ENCODE measurements at regions not wholly inside any gene's neighbourhood (a gene's known extent, or its start where the extent isn't known, plus 50 kb on each side); places are given as distances from the start of the nearest gene placed in this dataset.

DNA sequence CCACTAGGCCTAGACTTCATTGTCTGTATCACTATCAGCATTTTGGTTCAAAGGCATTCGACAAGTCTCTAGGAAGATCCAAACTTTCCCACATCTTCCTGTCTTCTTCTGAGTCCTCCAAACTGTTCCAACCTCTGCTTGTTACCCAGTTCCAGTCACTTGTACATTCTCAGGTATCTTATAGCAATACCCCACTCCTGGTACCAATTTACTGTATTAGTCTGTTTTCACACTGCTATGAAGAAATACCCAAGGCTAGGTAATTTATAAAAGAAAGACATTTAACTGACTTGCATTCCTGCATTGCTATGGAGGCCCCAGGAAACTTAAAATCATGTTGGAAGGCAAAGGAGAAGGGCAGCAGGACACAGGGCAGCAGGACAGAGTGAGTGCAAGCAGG is 293.9 kb downstream of the ARAP2 start:
- ChIA-PET CTCF (ENCODE audit: unreplicated experiment) (no interaction called here), POLR2A (no interaction called here)
- no TSS peak for BruUV-seq (replicated peaks)
- TF ChIP-seq EZH2phosphoT487 (IDR thresholded peaks at IDR 0.05; ENCODE audit: borderline replicate concordance, low read depth, low read length) = no peak
- TF ChIP-seq, protein P1, sequence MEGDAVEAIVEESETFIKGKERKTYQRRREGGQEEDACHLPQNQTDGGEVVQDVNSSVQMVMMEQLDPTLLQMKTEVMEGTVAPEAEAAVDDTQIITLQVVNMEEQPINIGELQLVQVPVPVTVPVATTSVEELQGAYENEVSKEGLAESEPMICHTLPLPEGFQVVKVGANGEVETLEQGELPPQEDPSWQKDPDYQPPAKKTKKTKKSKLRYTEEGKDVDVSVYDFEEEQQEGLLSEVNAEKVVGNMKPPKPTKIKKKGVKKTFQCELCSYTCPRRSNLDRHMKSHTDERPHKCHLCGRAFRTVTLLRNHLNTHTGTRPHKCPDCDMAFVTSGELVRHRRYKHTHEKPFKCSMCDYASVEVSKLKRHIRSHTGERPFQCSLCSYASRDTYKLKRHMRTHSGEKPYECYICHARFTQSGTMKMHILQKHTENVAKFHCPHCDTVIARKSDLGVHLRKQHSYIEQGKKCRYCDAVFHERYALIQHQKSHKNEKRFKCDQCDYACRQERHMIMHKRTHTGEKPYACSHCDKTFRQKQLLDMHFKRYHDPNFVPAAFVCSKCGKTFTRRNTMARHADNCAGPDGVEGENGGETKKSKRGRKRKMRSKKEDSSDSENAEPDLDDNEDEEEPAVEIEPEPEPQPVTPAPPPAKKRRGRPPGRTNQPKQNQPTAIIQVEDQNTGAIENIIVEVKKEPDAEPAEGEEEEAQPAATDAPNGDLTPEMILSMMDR (conservative IDR thresholded peaks at IDR 0.05; ENCODE audit: low read length) = no peak
- H3K4me3 ChIP-seq (ENCODE audit: low read depth, low read length, poor library complexity, severe bottlenecking) = no peak overlapping the region
- no peaks in the 10 kb centered on the region for H3K9me3 ChIP-seq (ENCODE audit: low read length)
- no peaks in the 10 kb centered on the region for H4K20me1 ChIP-seq (ENCODE audit: insufficient read depth, low read length)
- intact Hi-C loops (cut with micrococcal nuclease; ENCODE audit: unreplicated experiment) = no loop called here
- H3K4me2 ChIP-seq (ENCODE audit: low read length) = no peak overlapping the region
- no peak overlapping the region for H2AFZ ChIP-seq (ENCODE audit: low read length)
- no peak overlapping the region for H3K27ac ChIP-seq (ENCODE audit: low read depth, low read length, poor library complexity, severe bottlenecking)
- no peaks in the 10 kb centered on the region for H3K36me3 ChIP-seq (ENCODE audit: insufficient read depth, low read length)
- H3K9me2 ChIP-seq (ENCODE audit: insufficient read depth, low read length) = no peaks in the 10 kb centered on the region
- H3K79me2 ChIP-seq (ENCODE audit: insufficient read depth, low read depth, low read length) = no peaks in the 10 kb centered on the region
- no peak for DNase-seq (ENCODE audit: low spot score)
- no peaks in the 10 kb centered on the region for H3K4me1 ChIP-seq (ENCODE audit: insufficient read depth, low read length, poor library complexity, severe bottlenecking)

DNA sequence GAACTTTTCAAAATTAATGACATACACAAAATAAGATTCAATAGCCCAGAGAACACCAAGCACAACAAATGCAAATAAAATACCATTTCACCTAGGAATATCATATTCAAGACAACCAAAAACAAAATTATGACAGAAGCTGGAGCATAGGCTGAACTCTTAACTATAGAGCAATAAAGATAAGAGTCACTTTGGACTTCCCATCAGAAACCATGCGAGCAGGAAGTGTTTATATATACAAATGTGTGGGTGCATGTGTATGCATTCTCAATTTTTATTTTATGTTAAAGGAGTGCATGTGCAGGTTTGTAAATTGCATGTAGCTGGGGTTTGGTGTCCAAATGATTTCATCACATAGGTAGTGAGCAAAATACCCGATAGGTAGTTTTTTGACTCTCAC is 291.6 kb downstream of the ARAP2 start:
- ChIA-PET CTCF (ENCODE audit: unreplicated experiment) (no interaction called here), POLR2A (interaction anchor here (0.9 kb wide), 1 partner anchor 11 kb away, joined by 3 read pairs; no protein-coding TSS in a partner anchor)
- Histone ChIP-seq H3K4me1 (ENCODE audit: insufficient read depth, low read length, poor library complexity, severe bottlenecking) (no peaks in the 10 kb centered on the region), H3K9me2 (ENCODE audit: insufficient read depth, low read length) (no peaks in the 10 kb centered on the region), H3K79me2 (ENCODE audit: insufficient read depth, low read depth, low read length) (no peaks in the 10 kb centered on the region), H2AFZ (ENCODE audit: low read length) (no peak overlapping the region), H4K20me1 (ENCODE audit: insufficient read depth, low read length) (no peaks in the 10 kb centered on the region), H3K9me3 (ENCODE audit: low read length) (no peaks in the 10 kb centered on the region), H3K4me2 (ENCODE audit: low read length) (no peak overlapping the region), H3K4me3 (ENCODE audit: low read depth, low read length, poor library complexity, severe bottlenecking) (no peak overlapping the region), H3K36me3 (ENCODE audit: insufficient read depth, low read length) (no peaks in the 10 kb centered on the region), H3K27ac (ENCODE audit: low read depth, low read length, poor library complexity, severe bottlenecking) (no peak overlapping the region)
- TF ChIP-seq, protein P1 (conservative IDR thresholded peaks at IDR 0.05; ENCODE audit: low read length) = no peak
- TF ChIP-seq EZH2phosphoT487 (IDR thresholded peaks at IDR 0.05; ENCODE audit: borderline replicate concordance, low read depth, low read length) = no peak
- intact Hi-C loops (cut with micrococcal nuclease; ENCODE audit: unreplicated experiment) = no loop called here
- no TSS peak for BruUV-seq (replicated peaks)
- DNase-seq (ENCODE audit: low spot score) = no peak

DNA sequence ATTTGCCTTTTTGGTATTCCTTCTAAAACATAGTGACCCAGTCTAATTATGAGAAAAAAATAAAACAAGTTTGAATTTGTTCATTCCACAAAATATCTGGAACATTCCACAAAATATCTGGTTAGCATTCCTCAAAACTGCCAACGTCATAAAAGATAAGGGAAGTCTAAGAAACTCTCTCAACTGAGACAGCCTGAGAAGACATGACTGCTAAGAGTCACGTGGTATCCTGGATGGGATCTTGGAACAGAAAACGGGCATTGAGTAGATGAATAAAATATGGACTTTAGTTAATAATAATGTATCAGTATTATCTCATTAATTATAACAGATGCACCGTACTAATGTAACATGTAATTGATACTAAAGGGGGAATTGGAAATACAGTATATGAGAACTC is 280.9 kb downstream of the ARAP2 start:
- BruUV-seq (replicated peaks) = no TSS peak
- no peak for DNase-seq (ENCODE audit: low spot score)
- Histone ChIP-seq H3K27ac (ENCODE audit: low read depth, low read length, poor library complexity, severe bottlenecking) (no peak overlapping the region), H3K4me2 (ENCODE audit: low read length) (no peak overlapping the region), H3K9me2 (ENCODE audit: insufficient read depth, low read length) (no peaks in the 10 kb centered on the region), H3K4me3 (ENCODE audit: low read depth, low read length, poor library complexity, severe bottlenecking) (no peak overlapping the region), H3K9me3 (ENCODE audit: low read length) (no peaks in the 10 kb centered on the region), H3K36me3 (ENCODE audit: insufficient read depth, low read length) (no peaks in the 10 kb centered on the region), H3K79me2 (ENCODE audit: insufficient read depth, low read depth, low read length) (no peaks in the 10 kb centered on the region), H3K4me1 (ENCODE audit: insufficient read depth, low read length, poor library complexity, severe bottlenecking) (no peaks in the 10 kb centered on the region), H4K20me1 (ENCODE audit: insufficient read depth, low read length) (no peaks in the 10 kb centered on the region), H2AFZ (ENCODE audit: low read length) (no peak overlapping the region)
- no peak for TF ChIP-seq EZH2phosphoT487 (IDR thresholded peaks at IDR 0.05; ENCODE audit: borderline replicate concordance, low read depth, low read length)
- TF ChIP-seq, protein P1 (conservative IDR thresholded peaks at IDR 0.05; ENCODE audit: low read length) = no peak
- ChIA-PET CTCF (ENCODE audit: unreplicated experiment) (no interaction called here), POLR2A (interaction anchor here (1.3 kb wide), 1 partner anchor 10 kb away, joined by 3 read pairs; no protein-coding TSS in a partner anchor)
- intact Hi-C loops (cut with micrococcal nuclease; ENCODE audit: unreplicated experiment) = no loop called here
